ENCODE measurements at regions not wholly inside any gene's neighbourhood (a gene's known extent, or its start where the extent isn't known, plus 50 kb on each side); places are given as distances from the start of the nearest gene placed in this dataset.

- Histone ChIP-seq H2AFZ (ENCODE audit: low read length) (no peak overlapping the region), H3K9me2 (replicated peaks; ENCODE audit: low read length) (no peaks in the 10 kb centered on the region), H3K9ac (ENCODE audit: low read length) (no peak overlapping the region), H3F3A (ENCODE audit: low read length, unreplicated experiment) (no peaks in the 10 kb centered on the region), H3K36me3 (ENCODE audit: low read depth, low read length) (no peaks in the 10 kb centered on the region), H3K27ac (ENCODE audit: low read length) (no peak overlapping the region), H4K20me1 (ENCODE audit: low read length) (no peaks in the 10 kb centered on the region), H3K4me1 (ENCODE audit: insufficient read depth, low read length) (peaks cover 13% of the 10 kb centered on the region), H3K4me3 (ENCODE audit: low read length) (no peak overlapping the region), H3K27me3 (ENCODE audit: low read length) (no peaks in the 10 kb centered on the region), H3K9me3 (ENCODE audit: low read length) (no peaks in the 10 kb centered on the region), H3K79me2 (ENCODE audit: low read length) (no peaks in the 10 kb centered on the region), H3K4me2 (ENCODE audit: low read length) (no peak overlapping the region)
- ChIA-PET POLR2A (ENCODE audit: unreplicated experiment) (no interaction called here), CTCF (no interaction called here)
- intact Hi-C loops (cut with micrococcal nuclease): no loop called here
- ATAC-seq (no peak), DNase-seq (no peak)
- no peak for TF ChIP-seq CTCF (conservative IDR thresholded peaks at IDR 0.05; ENCODE audit: low read depth, low read length)
- no peak for TF ChIP-seq EZH2 (IDR thresholded peaks at IDR 0.05; ENCODE audit: low read length, unreplicated experiment)
- no peak for TF ChIP-seq EZH2phosphoT487 (IDR thresholded peaks at IDR 0.05; ENCODE audit: borderline replicate concordance, low read length)
- BruUV-seq (replicated peaks): no TSS peak
These were observed 62.6 kb upstream of the MTPN start for GRCh38 chr7:136039577-136040345.

GRCh38 chr7:136036336-136036735, 59.2 kb upstream of the MTPN start:
- ChIA-PET CTCF (interaction anchor here (0.7 kb wide), 2 partner anchors 28 to 1846 kb away, joined by 4 read pairs; no protein-coding TSS in a partner anchor), POLR2A (ENCODE audit: unreplicated experiment) (no interaction called here)
- Histone ChIP-seq H2AFZ (ENCODE audit: low read length) (peak overlapping the region; percentile 18; the same call in 1 of the 2 replicates), H3F3A (ENCODE audit: low read length, unreplicated experiment) (no peaks in the 10 kb centered on the region), H3K9me2 (replicated peaks; ENCODE audit: low read length) (no peaks in the 10 kb centered on the region), H3K9ac (ENCODE audit: low read length) (no peak overlapping the region), H4K20me1 (ENCODE audit: low read length) (no peaks in the 10 kb centered on the region), H3K9me3 (ENCODE audit: low read length) (no peaks in the 10 kb centered on the region), H3K4me2 (ENCODE audit: low read length) (peak overlapping the region; percentile 21), H3K27me3 (ENCODE audit: low read length) (no peaks in the 10 kb centered on the region), H3K36me3 (ENCODE audit: low read depth, low read length) (no peaks in the 10 kb centered on the region), H3K4me1 (ENCODE audit: insufficient read depth, low read length) (peaks cover 16% of the 10 kb centered on the region), H3K4me3 (ENCODE audit: low read length) (no peak overlapping the region), H3K27ac (ENCODE audit: low read length) (peak overlapping the region; percentile 47), H3K79me2 (ENCODE audit: low read length) (no peaks in the 10 kb centered on the region)
- ATAC-seq (peak; percentile 48; the same call in 1 of the 2 replicates), DNase-seq (peak; percentile 54)
- BruUV-seq (replicated peaks): no TSS peak
- no peak for TF ChIP-seq EZH2 (IDR thresholded peaks at IDR 0.05; ENCODE audit: low read length, unreplicated experiment)
- TF ChIP-seq CTCF (conservative IDR thresholded peaks at IDR 0.05; ENCODE audit: low read depth, low read length): no peak
- TF ChIP-seq EZH2phosphoT487 (IDR thresholded peaks at IDR 0.05; ENCODE audit: borderline replicate concordance, low read length): no peak
- intact Hi-C loops (cut with micrococcal nuclease): no loop called here

- no peaks in the 10 kb centered on the region for H3K79me2 ChIP-seq (ENCODE audit: low read length)
- no peak overlapping the region for H3K9ac ChIP-seq (ENCODE audit: low read length)
- no peak overlapping the region for H3K4me3 ChIP-seq (ENCODE audit: low read length)
- CTCF ChIA-PET: no interaction called here
- peaks cover 31% of the 10 kb centered on the region for H3K4me1 ChIP-seq (ENCODE audit: insufficient read depth, low read length)
- H4K20me1 ChIP-seq (ENCODE audit: low read length): no peaks in the 10 kb centered on the region
- intact Hi-C loops (cut with micrococcal nuclease): no loop called here
- ATAC-seq (no peak), DNase-seq (no peak)
- no TSS peak for BruUV-seq (replicated peaks)
- no peak overlapping the region for H2AFZ ChIP-seq (ENCODE audit: low read length)
- no peaks in the 10 kb centered on the region for H3K9me3 ChIP-seq (ENCODE audit: low read length)
- no peak for TF ChIP-seq EZH2phosphoT487 (IDR thresholded peaks at IDR 0.05; ENCODE audit: borderline replicate concordance, low read length)
- TF ChIP-seq EZH2 (IDR thresholded peaks at IDR 0.05; ENCODE audit: low read length, unreplicated experiment): no peak
- no peak for TF ChIP-seq CTCF (conservative IDR thresholded peaks at IDR 0.05; ENCODE audit: low read depth, low read length)
- H3K36me3 ChIP-seq (ENCODE audit: low read depth, low read length): no peaks in the 10 kb centered on the region
- no peak overlapping the region for H3K27ac ChIP-seq (ENCODE audit: low read length)
- H3K4me2 ChIP-seq (ENCODE audit: low read length): no peak overlapping the region
- peaks cover 2% of the 10 kb centered on the region for H3F3A ChIP-seq (ENCODE audit: low read length, unreplicated experiment)
- H3K27me3 ChIP-seq (ENCODE audit: low read length): no peaks in the 10 kb centered on the region
- no peaks in the 10 kb centered on the region for H3K9me2 ChIP-seq (replicated peaks; ENCODE audit: low read length)
- POLR2A ChIA-PET (ENCODE audit: unreplicated experiment): no interaction called here
These were observed 57.0 kb upstream of the MTPN start for GRCh38 chr7:136034132-136034531.
